ENCODE measurements at regions not wholly inside any gene's neighbourhood (a gene's known extent, or its start where the extent isn't known, plus 50 kb on each side); places are given as distances from the start of the nearest gene placed in this dataset.
A peak's percentile ranks its signal among the peaks of the same experiment; 100 is the strongest.

GRCh38 chr1:209172286-209172685, 411.2 kb upstream of the CAMK1G start:
- TF ChIP-seq RAD21 (IDR thresholded peaks at IDR 0.05; ENCODE audit: low read depth): no peak

- no peak for TF ChIP-seq EGR1 (IDR thresholded peaks at IDR 0.05)
- no peak for TF ChIP-seq RAD21 (IDR thresholded peaks at IDR 0.05; ENCODE audit: low read depth)
Measured at GRCh38 chr1:209176866-209177430, 406.6 kb upstream of the CAMK1G start.

- TF ChIP-seq YY1 (IDR thresholded peaks at IDR 0.05; ENCODE audit: low read depth) (no peak), EGR1 (IDR thresholded peaks at IDR 0.05) (no peak), TCF12 (IDR thresholded peaks at IDR 0.05; ENCODE audit: low read depth) (no peak), TAF1 (IDR thresholded peaks at IDR 0.05; ENCODE audit: low read depth) (no peak), NFIC (IDR thresholded peaks at IDR 0.05) (no peak), ZBTB7A (IDR thresholded peaks at IDR 0.05; ENCODE audit: low read depth) (no peak), USF1 (IDR thresholded peaks at IDR 0.05) (no peak), MAX (IDR thresholded peaks at IDR 0.05) (no peak), REST (IDR thresholded peaks at IDR 0.05; ENCODE audit: low read depth) (no peak), CREB1 (IDR thresholded peaks at IDR 0.05; ENCODE audit: low read depth) (no peak), CEBPB (IDR thresholded peaks at IDR 0.05) (no peak), RAD21 (IDR thresholded peaks at IDR 0.05; ENCODE audit: low read depth) (no peak)
Measured at GRCh38 chr1:209183195-209183594, 400.3 kb upstream of the CAMK1G start.

- TF ChIP-seq TEAD4 (IDR thresholded peaks at IDR 0.05) (no peak), EP300 (IDR thresholded peaks at IDR 0.05; ENCODE audit: borderline replicate concordance) (no peak), CREB1 (IDR thresholded peaks at IDR 0.05; ENCODE audit: low read depth) (no peak), YY1 (IDR thresholded peaks at IDR 0.05; ENCODE audit: low read depth) (no peak), ZBTB7A (IDR thresholded peaks at IDR 0.05; ENCODE audit: low read depth) (no peak), USF1 (IDR thresholded peaks at IDR 0.05) (no peak), EGR1 (IDR thresholded peaks at IDR 0.05) (no peak), CEBPB (IDR thresholded peaks at IDR 0.05) (no peak), NFIC (IDR thresholded peaks at IDR 0.05) (no peak), TCF12 (IDR thresholded peaks at IDR 0.05; ENCODE audit: low read depth) (no peak), RAD21 (IDR thresholded peaks at IDR 0.05; ENCODE audit: low read depth) (no peak), TAF1 (IDR thresholded peaks at IDR 0.05; ENCODE audit: low read depth) (no peak), FOXM1 (IDR thresholded peaks at IDR 0.05; ENCODE audit: borderline replicate concordance, low read depth) (no peak), REST (IDR thresholded peaks at IDR 0.05; ENCODE audit: low read depth) (no peak), MAX (IDR thresholded peaks at IDR 0.05) (no peak)
Measured at GRCh38 chr1:209187589-209187988, 395.9 kb upstream of the CAMK1G start.

GRCh38 chr1:209190591-209191261, 392.8 kb upstream of the CAMK1G start:
- TF ChIP-seq USF1 (IDR thresholded peaks at IDR 0.05) (no peak), RAD21 (IDR thresholded peaks at IDR 0.05; ENCODE audit: low read depth) (peak; percentile 61)

- TF ChIP-seq EGR1 (IDR thresholded peaks at IDR 0.05): no peak
- no peak for TF ChIP-seq CREB1 (IDR thresholded peaks at IDR 0.05; ENCODE audit: low read depth)
- TF ChIP-seq RAD21 (IDR thresholded peaks at IDR 0.05; ENCODE audit: low read depth): no peak
- no peak for TF ChIP-seq NFIC (IDR thresholded peaks at IDR 0.05)
- TF ChIP-seq ZBTB7A (IDR thresholded peaks at IDR 0.05; ENCODE audit: low read depth): no peak
- no peak for TF ChIP-seq TEAD4 (IDR thresholded peaks at IDR 0.05)
- TF ChIP-seq YY1 (IDR thresholded peaks at IDR 0.05; ENCODE audit: low read depth): no peak
- TF ChIP-seq CEBPB (IDR thresholded peaks at IDR 0.05): no peak
- TF ChIP-seq MAX (IDR thresholded peaks at IDR 0.05): no peak
- TF ChIP-seq TAF1 (IDR thresholded peaks at IDR 0.05; ENCODE audit: low read depth): no peak
- no peak for TF ChIP-seq EP300 (IDR thresholded peaks at IDR 0.05; ENCODE audit: borderline replicate concordance)
- no peak for TF ChIP-seq REST (IDR thresholded peaks at IDR 0.05; ENCODE audit: low read depth)
- no peak for TF ChIP-seq USF1 (IDR thresholded peaks at IDR 0.05)
Measured at GRCh38 chr1:209191262-209191634, 392.3 kb upstream of the CAMK1G start.

Data from Ishikawa (cell line).